Endothelial cell of umbilical vein (primary cell): ENCODE measurements at regions not wholly inside any gene's neighbourhood (a gene's known extent, or its start where the extent isn't known, plus 50 kb on each side); places are given as distances from the start of the nearest gene placed in this dataset.

Source experiments
- BruUV-seq: library from RNA; stranded (reverse); fragments of 400-500 nt; replicated peaks from 2 replicates; lab custom pipeline; 2021; lab: Mats Ljungman, UMichigan
- CTCF ChIA-PET: fragments of 300-600, 350-600 bp; sonication (Branson Sonifier 250); formaldehyde crosslinking; loops from one replicate; lab custom pipeline; 2021; ENCODE audit warnings: antibody characterized with exemption, inconsistent platforms; lab: Charles Lee
- POLR2A ChIA-PET: fragments of 300-600, 350-600 bp; sonication (Branson Sonifier 250); formaldehyde crosslinking; loops from one replicate; lab custom pipeline; 2021; ENCODE audit warnings: antibody characterized with exemption, inconsistent platforms; lab: Charles Lee
- DNase-seq: peaks from one replicate; pipeline ENCODE4 v3.0.0-alpha.2; 2011; ENCODE audit warnings: low read depth, low spot score
- FAIRE-seq: peaks from 2 replicates; lab custom pipeline; 2011; peaks lifted over from hg19 to GRCh38; lab: Jason Lieb, UNC
- H2AFZ ChIP-seq: 2 replicates; pipeline ENCODE4 v1.6.0; 2012; ENCODE audit warnings: low read depth, low read length, control low read depth, inconsistent platforms
- H3K27ac ChIP-seq: 2 replicates; pipeline ENCODE4 v1.5.1; 2011; ENCODE audit warnings: low read depth, mild to moderate bottlenecking, control low read depth, low read length, moderate library complexity; ENCODE audit not compliant: insufficient read depth
- H3K27me3 ChIP-seq, 2 experiments: 2 replicates each; pipeline versions ENCODE4 v1.6.0 to v1.6.1; 2011; ENCODE audit warnings: low read length in 2 of 2, mixed read lengths in 1 of 2; ENCODE audit not compliant: control insufficient read depth in 2 of 2, insufficient read depth in 2 of 2
- H3K36me3 ChIP-seq, 2 experiments: 2 replicates in 1 of 2; 3 replicates in 1 of 2; pipeline ENCODE4 v1.5.1; 2011; ENCODE audit warnings: low read length in 2 of 2, mild to moderate bottlenecking in 1 of 2, moderate library complexity in 1 of 2; ENCODE audit not compliant: control insufficient read depth in 2 of 2, insufficient read depth in 2 of 2; ENCODE audit errors: extremely low read depth in 1 of 2
- H3K4me1 ChIP-seq: 3 replicates; pipeline ENCODE4 v1.5.1; 2011; ENCODE audit warnings: mild to moderate bottlenecking, low read length; ENCODE audit not compliant: control insufficient read depth, insufficient read depth; ENCODE audit errors: extremely low read depth
- H3K4me2 ChIP-seq: 2 replicates; pipeline ENCODE4 v1.6.1; 2011; ENCODE audit warnings: low read length, control low read depth, mixed read lengths; ENCODE audit not compliant: insufficient read depth
- H3K4me3 ChIP-seq, 3 experiments: fragments of 200-600 bp in 1 of 3; sonication (generic), shearing (Covaris generic) in 1 of 3; replicated peaks in 1 of 3; 2 replicates each; pipeline ENCODE4 v1.5.1; 2011 to 2016; ENCODE audit warnings: control low read depth in 3 of 3, low read length in 3 of 3, mild to moderate bottlenecking in 2 of 3, inconsistent platforms in 1 of 3, low read depth in 1 of 3, moderate library complexity in 1 of 3; ENCODE audit not compliant: insufficient read depth in 1 of 3
- H3K79me2 ChIP-seq: 2 replicates; pipeline ENCODE4 v1.6.0; 2012; ENCODE audit warnings: low read length, inconsistent platforms; ENCODE audit not compliant: control insufficient read depth, insufficient read depth
- H3K9ac ChIP-seq: replicated peaks from 2 replicates; pipeline ENCODE3; 2011; ENCODE audit warnings: low read length, control low read depth; ENCODE audit not compliant: insufficient read depth; ENCODE audit errors: extremely low read depth
- H3K9me1 ChIP-seq: replicated peaks from 3 replicates; pipeline ENCODE4 v1.6.0; 2011; ENCODE audit warnings: mild to moderate bottlenecking, low read length; ENCODE audit not compliant: control insufficient read depth, insufficient read depth; ENCODE audit errors: extremely low read depth
- H3K9me3 ChIP-seq: replicated peaks from 2 replicates; pipeline ENCODE4 v1.5.1; 2012; ENCODE audit warnings: low read length, inconsistent platforms; ENCODE audit not compliant: control insufficient read depth, insufficient read depth
- H4K20me1 ChIP-seq: replicated peaks from 2 replicates; pipeline ENCODE3; 2011; ENCODE audit warnings: mild to moderate bottlenecking, low read length; ENCODE audit not compliant: control insufficient read depth, insufficient read depth; ENCODE audit errors: extremely low read depth
- CTCF ChIP-seq, 2 donors: IDR thresholded peaks; 1 replicate in 1 of 2; 2 replicates in 1 of 2; pipeline ENCODE4 v1.5.1; 2011; ENCODE audit warnings: low read length in 2 of 2, mild to moderate bottlenecking in 2 of 2, moderate library complexity in 2 of 2, control low read depth in 1 of 2, inconsistent platforms in 1 of 2, low read depth in 1 of 2; ENCODE audit not compliant: insufficient read depth in 1 of 2; ENCODE audit errors: extremely low read depth in 1 of 2
- EZH2 ChIP-seq: IDR thresholded peaks from 2 replicates; pipeline ENCODE4 v1.6.1; 2012; ENCODE audit warnings: borderline replicate concordance, low read depth, mild to moderate bottlenecking, moderate library complexity, low read length, inconsistent platforms; ENCODE audit not compliant: severe bottlenecking
- FOS ChIP-seq: IDR thresholded peaks from 2 replicates; pipeline ENCODE4 v1.6.1; 2011; ENCODE audit warnings: mild to moderate bottlenecking, low read length, moderate library complexity, borderline replicate concordance; ENCODE audit not compliant: insufficient read depth
- GATA2 ChIP-seq: IDR thresholded peaks from 2 replicates; pipeline ENCODE4 v1.7.0; 2011; ENCODE audit warnings: low read depth, mild to moderate bottlenecking, moderate library complexity, mixed read lengths, low read length; ENCODE audit not compliant: insufficient read length, insufficient read depth
- JUN ChIP-seq: IDR thresholded peaks from 2 replicates; pipeline ENCODE4 v1.6.1; 2011; ENCODE audit warnings: borderline replicate concordance, low read depth; ENCODE audit not compliant: insufficient read length, insufficient read depth
- MAX ChIP-seq: IDR thresholded peaks from 2 replicates; pipeline ENCODE4 v1.6.1; 2011; ENCODE audit not compliant: insufficient read depth, insufficient read length
- MYC ChIP-seq: IDR thresholded peaks from one replicate; pipeline ENCODE4 v1.6.1; 2011; ENCODE audit warnings: mild to moderate bottlenecking, low read depth, low read length
- POLR2A ChIP-seq: IDR thresholded peaks from 2 replicates; pipeline ENCODE4 v1.6.1; 2012; ENCODE audit warnings: low read depth, mild to moderate bottlenecking, control low read depth, low read length
- POLR2AphosphoS5 ChIP-seq: IDR thresholded peaks from 2 replicates; pipeline ENCODE4 v1.6.1; 2012; ENCODE audit warnings: low read depth, mild to moderate bottlenecking, control low read depth, low read length, moderate library complexity; ENCODE audit not compliant: insufficient read depth
- dilution Hi-C: fragments of 300-500 bp; cut with MboI; formaldehyde crosslinking; loops from one replicate; pipeline ENCODE4 v1.15.0; 2019; ENCODE audit warnings: low sequenced_read_pairs; ENCODE audit not compliant: extremely low pct_ligation_motif_present
- intact Hi-C: fragments of 100-400 bp; cut with micrococcal nuclease; formaldehyde crosslinking; loops from one replicate; pipeline ENCODE4 v1.10.0; 2022

GRCh38 chr11:70628855-70629844 is 230.8 kb downstream of the CTTN start:
- H3K27me3 ChIP-seq: no peaks in the 10 kb centered on the region
- DNase-seq (no peak), FAIRE-seq (no peak)
- no peak overlapping the region for H3K9ac ChIP-seq
- H2AFZ ChIP-seq: no peak overlapping the region
- H3K4me3 ChIP-seq: no peak overlapping the region
- H3K36me3 ChIP-seq: no peaks in the 10 kb centered on the region
- H3K79me2 ChIP-seq: no peaks in the 10 kb centered on the region
- intact Hi-C loops: no loop called here
- ChIA-PET POLR2A (no interaction called here), CTCF (no interaction called here)
- TF ChIP-seq JUN (no peak), FOS (no peak)
- H3K9me3 ChIP-seq: no peaks in the 10 kb centered on the region
- no TSS peak for BruUV-seq
- H3K27ac ChIP-seq: no peak overlapping the region
- no peaks in the 10 kb centered on the region for H4K20me1 ChIP-seq
- H3K4me2 ChIP-seq: no peak overlapping the region
- dilution Hi-C loops: no loop called here
- H3K4me1 ChIP-seq: no peaks in the 10 kb centered on the region
- H3K9me1 ChIP-seq: no peaks in the 10 kb centered on the region

- no peak overlapping the region for H3K4me3 ChIP-seq
- H3K4me2 ChIP-seq: no peak overlapping the region
- H3K79me2 ChIP-seq: no peaks in the 10 kb centered on the region
- H3K4me1 ChIP-seq: no peaks in the 10 kb centered on the region
- intact Hi-C loops (no loop called here), dilution Hi-C loops (no loop called here)
- no peak for DNase-seq
- POLR2A ChIA-PET: no interaction called here
- no peaks in the 10 kb centered on the region for H3K27me3 ChIP-seq
- CTCF ChIA-PET: no interaction called here
- no peaks in the 10 kb centered on the region for H3K36me3 ChIP-seq
- TF ChIP-seq POLR2A (no peak), POLR2AphosphoS5 (no peak), MYC (no peak), JUN (no peak), GATA2 (no peak), CTCF (IDR thresholded peaks at IDR 0.05; ENCODE audit: extremely low read depth in 1 of 2, insufficient read depth in 1 of 2, low read depth in 1 of 2, low read length in 2 of 2) (no peak), MAX (no peak), EZH2 (no peak), FOS (no peak)
- H3K9me1 ChIP-seq: no peaks in the 10 kb centered on the region
- H3K9me3 ChIP-seq: no peaks in the 10 kb centered on the region
- no peak overlapping the region for H3K9ac ChIP-seq
- H4K20me1 ChIP-seq: no peaks in the 10 kb centered on the region
- BruUV-seq: no TSS peak
- FAIRE-seq: no peak
- H2AFZ ChIP-seq: no peak overlapping the region
- no peak overlapping the region for H3K27ac ChIP-seq
Observed at GRCh38 chr11:70630068-70630467, 231.7 kb downstream of the CTTN start.
